ENCODE measurements at regions not wholly inside any gene's neighbourhood (a gene's known extent, or its start where the extent isn't known, plus 50 kb on each side); places are given as distances from the start of the nearest gene placed in this dataset.

DNA sequence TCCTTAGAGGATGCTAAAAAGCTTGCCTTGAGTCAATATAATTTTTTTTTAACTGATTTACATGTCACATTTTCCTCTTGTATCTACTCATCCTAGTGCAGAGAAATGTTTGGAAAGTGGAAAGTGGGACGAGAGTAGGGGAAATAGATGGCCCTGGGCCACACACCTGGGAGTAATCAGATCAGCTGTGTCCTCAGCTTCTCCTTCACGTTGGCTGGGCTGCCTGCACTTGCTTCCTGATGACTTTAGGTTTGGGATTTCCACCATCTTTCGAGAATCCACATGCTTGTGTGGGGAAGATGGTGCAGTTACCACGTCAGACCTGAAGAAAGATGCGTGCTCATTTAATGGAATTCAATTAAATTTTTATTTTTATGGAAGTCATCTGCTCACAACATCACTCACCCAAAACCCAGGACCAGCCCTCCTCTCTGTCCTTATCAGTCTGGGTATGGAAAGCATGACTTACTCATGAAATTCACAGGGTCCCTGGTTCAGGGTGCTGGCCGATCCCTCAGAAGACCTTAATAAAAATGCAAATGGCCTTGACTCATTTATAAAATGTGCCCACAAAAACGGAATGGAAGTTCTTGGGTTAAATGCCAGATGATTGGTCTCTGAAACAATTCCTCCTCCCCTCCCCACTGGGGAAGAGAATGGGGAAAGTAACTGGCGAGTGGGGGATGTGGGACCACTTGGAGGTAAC lies 74.5 kb upstream of the TIAM2 start:
- Mint-ChIP-seq H3K4me1 (peaks cover 28% of the 10 kb centered on the region), H3K4me3 (no peak overlapping the region), H3K27ac (ENCODE audit: unreplicated experiment) (peak overlapping the region; percentile 12), H3K9me3 (no peaks in the 10 kb centered on the region), H3K36me3 (ENCODE audit: low read depth) (peaks cover 2% of the 10 kb centered on the region), H3K27me3 (ENCODE audit: low read depth) (no peaks in the 10 kb centered on the region)
- no peak for DNase-seq (ENCODE audit: low read depth, low spot score)
- TF ChIP-seq, protein P1, sequence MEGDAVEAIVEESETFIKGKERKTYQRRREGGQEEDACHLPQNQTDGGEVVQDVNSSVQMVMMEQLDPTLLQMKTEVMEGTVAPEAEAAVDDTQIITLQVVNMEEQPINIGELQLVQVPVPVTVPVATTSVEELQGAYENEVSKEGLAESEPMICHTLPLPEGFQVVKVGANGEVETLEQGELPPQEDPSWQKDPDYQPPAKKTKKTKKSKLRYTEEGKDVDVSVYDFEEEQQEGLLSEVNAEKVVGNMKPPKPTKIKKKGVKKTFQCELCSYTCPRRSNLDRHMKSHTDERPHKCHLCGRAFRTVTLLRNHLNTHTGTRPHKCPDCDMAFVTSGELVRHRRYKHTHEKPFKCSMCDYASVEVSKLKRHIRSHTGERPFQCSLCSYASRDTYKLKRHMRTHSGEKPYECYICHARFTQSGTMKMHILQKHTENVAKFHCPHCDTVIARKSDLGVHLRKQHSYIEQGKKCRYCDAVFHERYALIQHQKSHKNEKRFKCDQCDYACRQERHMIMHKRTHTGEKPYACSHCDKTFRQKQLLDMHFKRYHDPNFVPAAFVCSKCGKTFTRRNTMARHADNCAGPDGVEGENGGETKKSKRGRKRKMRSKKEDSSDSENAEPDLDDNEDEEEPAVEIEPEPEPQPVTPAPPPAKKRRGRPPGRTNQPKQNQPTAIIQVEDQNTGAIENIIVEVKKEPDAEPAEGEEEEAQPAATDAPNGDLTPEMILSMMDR (conservative IDR thresholded peaks at IDR 0.05) = no peak

DNA sequence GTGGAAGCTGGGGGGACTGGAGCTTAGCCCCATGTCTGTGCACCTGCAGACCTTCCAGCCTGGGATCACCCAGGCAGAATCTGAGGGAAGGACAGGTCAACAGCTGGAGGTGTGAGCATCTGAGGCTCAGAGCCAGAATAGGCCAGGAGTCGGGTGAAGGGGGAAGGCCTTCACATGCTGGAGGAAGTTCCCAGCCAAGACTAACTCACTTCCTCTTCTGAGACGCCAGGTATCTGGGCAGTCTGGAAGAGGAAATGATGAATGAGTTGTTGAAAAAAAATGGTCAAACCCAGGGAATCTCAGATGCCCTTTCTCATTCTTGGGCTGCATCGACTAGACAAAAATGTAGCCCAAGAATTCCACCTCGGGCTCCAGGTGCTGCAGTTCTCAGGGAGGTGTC lies 73.6 kb upstream of the TIAM2 start:
- peaks cover 2% of the 10 kb centered on the region for H3K36me3 Mint-ChIP-seq (ENCODE audit: low read depth)
- no peak overlapping the region for H3K27ac Mint-ChIP-seq (ENCODE audit: unreplicated experiment)
- no peaks in the 10 kb centered on the region for H3K9me3 Mint-ChIP-seq
- no peaks in the 10 kb centered on the region for H3K27me3 Mint-ChIP-seq (ENCODE audit: low read depth)
- no peak overlapping the region for H3K4me3 Mint-ChIP-seq
- TF ChIP-seq, protein P1 (conservative IDR thresholded peaks at IDR 0.05) = no peak
- no peak for DNase-seq (ENCODE audit: low read depth, low spot score)
- H3K4me1 Mint-ChIP-seq = peaks cover 26% of the 10 kb centered on the region

DNA sequence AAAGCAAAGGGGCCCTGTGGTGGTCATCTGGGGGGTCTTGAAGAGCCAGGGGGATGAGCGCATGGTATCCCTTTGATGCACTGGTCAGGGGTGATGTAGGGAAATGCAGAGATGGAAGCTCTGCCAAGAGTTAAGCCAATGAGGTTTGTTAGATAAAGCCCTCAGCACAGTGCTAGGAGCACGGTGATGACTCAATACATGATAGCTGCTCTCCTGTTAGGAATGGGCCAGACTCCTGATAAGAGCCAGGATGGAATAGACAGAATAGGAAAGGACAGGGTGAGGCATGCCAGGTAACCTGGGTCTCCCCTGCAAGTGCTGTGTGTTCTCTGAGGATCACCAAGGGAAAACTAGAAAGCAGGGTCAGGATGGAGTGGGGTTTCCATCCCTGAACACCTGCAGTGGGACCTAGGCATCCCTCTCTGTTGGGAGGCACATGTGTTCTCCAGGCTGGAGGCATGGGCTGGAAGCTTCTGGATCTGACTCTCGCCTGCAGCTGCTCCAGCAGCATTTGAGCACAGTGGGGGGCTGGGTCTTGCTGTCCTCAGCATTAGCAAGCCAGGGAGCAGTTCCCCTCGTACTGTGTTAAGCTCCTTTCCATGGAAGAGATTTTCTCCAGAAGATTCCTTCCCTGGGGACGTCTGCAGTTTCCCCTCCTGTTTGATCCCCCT lies 71.8 kb upstream of the TIAM2 start:
- TF ChIP-seq, protein P1 (conservative IDR thresholded peaks at IDR 0.05) = no peak
- H3K4me3 Mint-ChIP-seq = no peak overlapping the region
- H3K9me3 Mint-ChIP-seq = no peaks in the 10 kb centered on the region
- H3K27ac Mint-ChIP-seq (ENCODE audit: unreplicated experiment) = peak overlapping the region; percentile 17
- H3K4me1 Mint-ChIP-seq = peaks cover 20% of the 10 kb centered on the region
- no peak for DNase-seq (ENCODE audit: low read depth, low spot score)
- no peaks in the 10 kb centered on the region for H3K36me3 Mint-ChIP-seq (ENCODE audit: low read depth)
- no peaks in the 10 kb centered on the region for H3K27me3 Mint-ChIP-seq (ENCODE audit: low read depth)

DNA sequence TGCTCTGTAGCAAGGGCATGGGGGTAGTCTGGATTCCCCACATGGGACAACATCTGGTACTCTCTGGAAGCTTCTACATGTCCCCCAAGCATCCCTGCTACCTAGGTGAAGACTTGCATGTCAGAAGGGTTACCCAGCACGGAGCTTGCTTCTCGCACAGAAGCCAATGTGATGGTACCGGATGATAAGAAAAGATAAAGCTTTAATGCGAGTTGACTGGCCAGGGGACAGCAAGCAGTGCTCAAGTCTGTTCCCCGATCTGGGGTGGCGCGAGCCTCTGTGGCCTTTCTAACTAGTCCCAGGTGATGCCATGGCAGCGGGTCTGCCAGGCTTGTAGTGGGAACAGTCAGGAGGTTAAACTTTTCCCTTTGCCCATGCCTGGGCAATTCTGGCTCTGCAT lies 70.0 kb upstream of the TIAM2 start:
- TF ChIP-seq, protein P1 (conservative IDR thresholded peaks at IDR 0.05) = no peak
- Mint-ChIP-seq H3K27ac (ENCODE audit: unreplicated experiment) (no peak overlapping the region), H3K4me1 (peaks cover 23% of the 10 kb centered on the region), H3K27me3 (ENCODE audit: low read depth) (no peaks in the 10 kb centered on the region), H3K4me3 (no peak overlapping the region), H3K9me3 (no peaks in the 10 kb centered on the region), H3K36me3 (ENCODE audit: low read depth) (no peaks in the 10 kb centered on the region)
- no peak for DNase-seq (ENCODE audit: low read depth, low spot score)

DNA sequence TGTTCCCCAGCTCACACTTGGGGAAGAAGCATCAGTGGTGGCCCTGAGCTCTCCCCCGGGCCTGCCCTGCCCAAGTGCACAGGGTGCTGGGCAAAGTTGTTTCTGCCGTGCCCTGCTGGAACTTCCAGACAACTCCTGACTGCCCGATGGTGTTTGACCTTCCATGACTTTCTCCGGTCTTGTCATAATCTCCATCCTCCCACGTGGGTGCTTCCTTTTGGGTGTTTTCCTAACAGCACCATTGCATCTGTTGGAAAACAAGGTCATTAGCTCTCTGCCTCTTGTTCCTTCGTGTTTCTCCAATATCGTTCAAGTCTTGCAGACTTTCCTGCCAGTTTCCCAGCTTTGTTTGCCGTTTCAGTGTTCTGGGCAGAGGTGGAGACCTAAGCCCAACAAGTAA lies 68.7 kb upstream of the TIAM2 start:
- H3K27me3 Mint-ChIP-seq (ENCODE audit: low read depth) = no peaks in the 10 kb centered on the region
- no peak overlapping the region for H3K4me3 Mint-ChIP-seq
- H3K36me3 Mint-ChIP-seq (ENCODE audit: low read depth) = no peaks in the 10 kb centered on the region
- H3K27ac Mint-ChIP-seq (ENCODE audit: unreplicated experiment) = no peak overlapping the region
- no peaks in the 10 kb centered on the region for H3K9me3 Mint-ChIP-seq
- H3K4me1 Mint-ChIP-seq = peaks cover 23% of the 10 kb centered on the region
- TF ChIP-seq, protein P1 (conservative IDR thresholded peaks at IDR 0.05) = no peak
- DNase-seq (ENCODE audit: low read depth, low spot score) = no peak

Data from neural crest cell (in vitro differentiated cells).